ENCODE measurements at regions not wholly inside any gene's neighbourhood (a gene's known extent, or its start where the extent isn't known, plus 50 kb on each side); places are given as distances from the start of the nearest gene placed in this dataset.

DNA sequence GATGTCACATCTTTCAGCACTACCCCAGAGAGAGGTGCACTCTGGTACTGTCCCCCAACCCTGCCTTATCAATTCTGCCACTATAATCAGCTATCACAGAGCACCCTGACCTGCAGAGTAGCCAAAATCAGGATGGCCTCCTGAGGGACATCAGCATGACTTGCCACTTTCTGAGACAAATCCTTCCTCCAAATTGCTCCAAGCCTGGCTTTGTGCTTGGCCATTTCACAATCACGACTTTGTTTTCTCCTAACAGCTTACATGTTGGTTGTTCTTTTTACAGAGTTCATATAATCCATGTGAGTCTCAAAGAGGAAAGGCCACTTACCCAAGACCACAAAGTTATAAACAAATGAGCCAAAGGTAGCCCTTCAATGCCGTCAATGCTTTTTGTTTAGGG is 449.0 kb upstream of the CDH5 start:
- H3K27ac ChIP-seq, result no peak overlapping the region
- no peak for TF ChIP-seq POLR2A (IDR thresholded peaks at IDR 0.05)
- TF ChIP-seq, protein P1, sequence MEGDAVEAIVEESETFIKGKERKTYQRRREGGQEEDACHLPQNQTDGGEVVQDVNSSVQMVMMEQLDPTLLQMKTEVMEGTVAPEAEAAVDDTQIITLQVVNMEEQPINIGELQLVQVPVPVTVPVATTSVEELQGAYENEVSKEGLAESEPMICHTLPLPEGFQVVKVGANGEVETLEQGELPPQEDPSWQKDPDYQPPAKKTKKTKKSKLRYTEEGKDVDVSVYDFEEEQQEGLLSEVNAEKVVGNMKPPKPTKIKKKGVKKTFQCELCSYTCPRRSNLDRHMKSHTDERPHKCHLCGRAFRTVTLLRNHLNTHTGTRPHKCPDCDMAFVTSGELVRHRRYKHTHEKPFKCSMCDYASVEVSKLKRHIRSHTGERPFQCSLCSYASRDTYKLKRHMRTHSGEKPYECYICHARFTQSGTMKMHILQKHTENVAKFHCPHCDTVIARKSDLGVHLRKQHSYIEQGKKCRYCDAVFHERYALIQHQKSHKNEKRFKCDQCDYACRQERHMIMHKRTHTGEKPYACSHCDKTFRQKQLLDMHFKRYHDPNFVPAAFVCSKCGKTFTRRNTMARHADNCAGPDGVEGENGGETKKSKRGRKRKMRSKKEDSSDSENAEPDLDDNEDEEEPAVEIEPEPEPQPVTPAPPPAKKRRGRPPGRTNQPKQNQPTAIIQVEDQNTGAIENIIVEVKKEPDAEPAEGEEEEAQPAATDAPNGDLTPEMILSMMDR (IDR thresholded peaks at IDR 0.05), result no peak
- H3K4me1 ChIP-seq, result no peaks in the 10 kb centered on the region
- DNase-seq, result no peak
- no peaks in the 10 kb centered on the region for H3K9me3 ChIP-seq
- no peak overlapping the region for H3K4me3 ChIP-seq
- no peaks in the 10 kb centered on the region for H3K36me3 ChIP-seq
- no peaks in the 10 kb centered on the region for H3K27me3 ChIP-seq
- intact Hi-C loops (cut with DNase I; ENCODE audit: low total_unique reads), result no loop called here

GRCh38 chr16:65916995-65917394 is 449.5 kb upstream of the CDH5 start:
- no peaks in the 10 kb centered on the region for H3K4me1 ChIP-seq
- H3K27ac ChIP-seq, result no peak overlapping the region
- no peak for DNase-seq
- H3K9me3 ChIP-seq, result no peaks in the 10 kb centered on the region
- no peaks in the 10 kb centered on the region for H3K27me3 ChIP-seq
- intact Hi-C loops (cut with DNase I; ENCODE audit: low total_unique reads), result no loop called here
- TF ChIP-seq POLR2A (IDR thresholded peaks at IDR 0.05), result no peak
- TF ChIP-seq, protein P1 (IDR thresholded peaks at IDR 0.05), result no peak
- H3K4me3 ChIP-seq, result no peak overlapping the region
- no peaks in the 10 kb centered on the region for H3K36me3 ChIP-seq

- no peaks in the 10 kb centered on the region for H3K9me3 ChIP-seq
- no peak for DNase-seq
- H3K4me1 ChIP-seq, result no peaks in the 10 kb centered on the region
- TF ChIP-seq, protein P1 (IDR thresholded peaks at IDR 0.05), result no peak
- TF ChIP-seq POLR2A (IDR thresholded peaks at IDR 0.05), result no peak
- no peak overlapping the region for H3K4me3 ChIP-seq
- no peaks in the 10 kb centered on the region for H3K27me3 ChIP-seq
- H3K36me3 ChIP-seq, result no peaks in the 10 kb centered on the region
- H3K27ac ChIP-seq, result no peak overlapping the region
- intact Hi-C loops (cut with DNase I; ENCODE audit: low total_unique reads), result no loop called here
Measured at GRCh38 chr16:65910291-65910690, 456.2 kb upstream of the CDH5 start.

GRCh38 chr16:65909310-65910050 is 457.0 kb upstream of the CDH5 start:
- TF ChIP-seq, protein P1 (IDR thresholded peaks at IDR 0.05), result no peak
- no peak for TF ChIP-seq POLR2A (IDR thresholded peaks at IDR 0.05)
- H3K36me3 ChIP-seq, result no peaks in the 10 kb centered on the region
- H3K4me1 ChIP-seq, result no peaks in the 10 kb centered on the region

DNA sequence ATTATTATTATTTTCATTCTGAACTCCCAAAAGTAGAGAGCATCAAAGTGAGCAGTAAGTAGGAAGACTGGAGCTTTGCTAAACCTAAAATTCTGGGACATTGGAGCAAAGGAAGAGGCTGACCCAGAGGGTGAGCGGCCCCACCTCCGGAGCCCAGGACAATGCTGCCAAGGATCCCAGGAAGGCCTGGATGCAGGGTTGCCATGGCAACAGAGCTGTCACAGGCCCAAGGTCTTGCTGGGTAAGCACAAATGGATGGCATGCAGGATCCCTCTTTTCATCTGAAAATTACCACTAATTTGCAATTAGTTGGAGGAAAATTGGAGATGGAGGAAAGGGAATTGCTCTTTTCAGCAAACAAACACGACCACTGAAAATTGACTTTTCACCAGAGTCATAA is 457.9 kb upstream of the CDH5 start:
- Histone ChIP-seq H3K36me3 (no peaks in the 10 kb centered on the region), H3K4me3 (no peak overlapping the region), H3K4me1 (no peaks in the 10 kb centered on the region), H3K27ac (no peak overlapping the region), H3K9me3 (no peaks in the 10 kb centered on the region), H3K27me3 (no peaks in the 10 kb centered on the region)
- TF ChIP-seq, protein P1 (IDR thresholded peaks at IDR 0.05), result no peak
- TF ChIP-seq POLR2A (IDR thresholded peaks at IDR 0.05), result no peak
- no peak for DNase-seq
- intact Hi-C loops (cut with DNase I; ENCODE audit: low total_unique reads), result no loop called here

More at GRCh38 chr16:65909310-65910050, 457.0 kb upstream of the CDH5 start:
- Histone ChIP-seq H3K27me3 (no peaks in the 10 kb centered on the region), H3K4me3 (no peak overlapping the region), H3K9me3 (no peaks in the 10 kb centered on the region), H3K27ac (no peak overlapping the region)
- no peak for DNase-seq
- intact Hi-C loops (cut with DNase I; ENCODE audit: low total_unique reads), result no loop called here

Data from uterus (tissue), 3 donors.